ENCODE measurements at regions not wholly inside any gene's neighbourhood (a gene's known extent, or its start where the extent isn't known, plus 50 kb on each side); places are given as distances from the start of the nearest gene placed in this dataset.

DNA sequence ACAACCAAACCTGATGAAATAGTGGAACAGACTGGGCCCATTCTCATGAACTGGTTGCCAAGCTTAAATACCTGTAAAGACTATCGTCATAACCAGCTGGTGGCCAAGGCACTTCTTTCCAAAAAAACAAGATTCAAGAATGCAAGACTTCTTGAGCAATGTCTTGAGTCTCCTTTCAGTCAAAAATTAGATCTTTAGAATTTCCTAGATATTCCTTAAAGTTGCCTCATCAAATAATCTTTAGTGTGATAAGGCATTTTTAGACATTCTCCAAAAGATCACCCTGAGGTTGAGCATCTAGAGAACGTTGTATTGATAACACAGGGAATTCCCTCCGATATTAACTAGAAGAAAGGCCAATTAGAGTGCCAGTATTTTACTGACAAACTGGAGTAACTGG lies 236.4 kb upstream of the MEX3C start:
- TF ChIP-seq, protein P1, sequence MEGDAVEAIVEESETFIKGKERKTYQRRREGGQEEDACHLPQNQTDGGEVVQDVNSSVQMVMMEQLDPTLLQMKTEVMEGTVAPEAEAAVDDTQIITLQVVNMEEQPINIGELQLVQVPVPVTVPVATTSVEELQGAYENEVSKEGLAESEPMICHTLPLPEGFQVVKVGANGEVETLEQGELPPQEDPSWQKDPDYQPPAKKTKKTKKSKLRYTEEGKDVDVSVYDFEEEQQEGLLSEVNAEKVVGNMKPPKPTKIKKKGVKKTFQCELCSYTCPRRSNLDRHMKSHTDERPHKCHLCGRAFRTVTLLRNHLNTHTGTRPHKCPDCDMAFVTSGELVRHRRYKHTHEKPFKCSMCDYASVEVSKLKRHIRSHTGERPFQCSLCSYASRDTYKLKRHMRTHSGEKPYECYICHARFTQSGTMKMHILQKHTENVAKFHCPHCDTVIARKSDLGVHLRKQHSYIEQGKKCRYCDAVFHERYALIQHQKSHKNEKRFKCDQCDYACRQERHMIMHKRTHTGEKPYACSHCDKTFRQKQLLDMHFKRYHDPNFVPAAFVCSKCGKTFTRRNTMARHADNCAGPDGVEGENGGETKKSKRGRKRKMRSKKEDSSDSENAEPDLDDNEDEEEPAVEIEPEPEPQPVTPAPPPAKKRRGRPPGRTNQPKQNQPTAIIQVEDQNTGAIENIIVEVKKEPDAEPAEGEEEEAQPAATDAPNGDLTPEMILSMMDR (IDR thresholded peaks at IDR 0.05) = no peak
- no peak for TF ChIP-seq ZFX (IDR thresholded peaks at IDR 0.05; ENCODE audit: borderline replicate concordance)

All from 22Rv1 (cell line).